ENCODE measurements at regions not wholly inside any gene's neighbourhood (a gene's known extent, or its start where the extent isn't known, plus 50 kb on each side); places are given as distances from the start of the nearest gene placed in this dataset.

DNA sequence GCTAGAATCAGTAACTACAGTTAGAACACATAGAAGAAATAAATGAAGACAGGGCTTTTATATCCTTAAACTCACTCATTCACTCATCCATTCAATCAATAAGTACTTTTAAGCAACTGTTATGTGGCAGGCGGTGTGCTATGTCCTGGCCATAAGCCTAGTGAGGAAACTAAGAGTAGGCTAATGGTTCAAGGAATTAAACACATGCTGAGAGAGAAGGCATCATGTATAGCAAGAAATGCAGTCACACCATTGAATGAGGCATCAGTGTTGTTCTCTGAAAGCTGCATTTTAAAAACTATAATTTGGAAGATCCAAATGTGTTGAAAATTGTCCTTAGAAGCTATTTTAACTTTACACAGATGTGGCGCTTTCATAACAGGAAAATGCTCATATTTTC, 86.5 kb upstream of the DTNA start (continued):
- TF ChIP-seq, protein P1, sequence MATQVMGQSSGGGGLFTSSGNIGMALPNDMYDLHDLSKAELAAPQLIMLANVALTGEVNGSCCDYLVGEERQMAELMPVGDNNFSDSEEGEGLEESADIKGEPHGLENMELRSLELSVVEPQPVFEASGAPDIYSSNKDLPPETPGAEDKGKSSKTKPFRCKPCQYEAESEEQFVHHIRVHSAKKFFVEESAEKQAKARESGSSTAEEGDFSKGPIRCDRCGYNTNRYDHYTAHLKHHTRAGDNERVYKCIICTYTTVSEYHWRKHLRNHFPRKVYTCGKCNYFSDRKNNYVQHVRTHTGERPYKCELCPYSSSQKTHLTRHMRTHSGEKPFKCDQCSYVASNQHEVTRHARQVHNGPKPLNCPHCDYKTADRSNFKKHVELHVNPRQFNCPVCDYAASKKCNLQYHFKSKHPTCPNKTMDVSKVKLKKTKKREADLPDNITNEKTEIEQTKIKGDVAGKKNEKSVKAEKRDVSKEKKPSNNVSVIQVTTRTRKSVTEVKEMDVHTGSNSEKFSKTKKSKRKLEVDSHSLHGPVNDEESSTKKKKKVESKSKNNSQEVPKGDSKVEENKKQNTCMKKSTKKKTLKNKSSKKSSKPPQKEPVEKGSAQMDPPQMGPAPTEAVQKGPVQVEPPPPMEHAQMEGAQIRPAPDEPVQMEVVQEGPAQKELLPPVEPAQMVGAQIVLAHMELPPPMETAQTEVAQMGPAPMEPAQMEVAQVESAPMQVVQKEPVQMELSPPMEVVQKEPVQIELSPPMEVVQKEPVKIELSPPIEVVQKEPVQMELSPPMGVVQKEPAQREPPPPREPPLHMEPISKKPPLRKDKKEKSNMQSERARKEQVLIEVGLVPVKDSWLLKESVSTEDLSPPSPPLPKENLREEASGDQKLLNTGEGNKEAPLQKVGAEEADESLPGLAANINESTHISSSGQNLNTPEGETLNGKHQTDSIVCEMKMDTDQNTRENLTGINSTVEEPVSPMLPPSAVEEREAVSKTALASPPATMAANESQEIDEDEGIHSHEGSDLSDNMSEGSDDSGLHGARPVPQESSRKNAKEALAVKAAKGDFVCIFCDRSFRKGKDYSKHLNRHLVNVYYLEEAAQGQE (IDR thresholded peaks at IDR 0.05; ENCODE audit: unreplicated experiment) = no peak
- TF ChIP-seq, protein P2, sequence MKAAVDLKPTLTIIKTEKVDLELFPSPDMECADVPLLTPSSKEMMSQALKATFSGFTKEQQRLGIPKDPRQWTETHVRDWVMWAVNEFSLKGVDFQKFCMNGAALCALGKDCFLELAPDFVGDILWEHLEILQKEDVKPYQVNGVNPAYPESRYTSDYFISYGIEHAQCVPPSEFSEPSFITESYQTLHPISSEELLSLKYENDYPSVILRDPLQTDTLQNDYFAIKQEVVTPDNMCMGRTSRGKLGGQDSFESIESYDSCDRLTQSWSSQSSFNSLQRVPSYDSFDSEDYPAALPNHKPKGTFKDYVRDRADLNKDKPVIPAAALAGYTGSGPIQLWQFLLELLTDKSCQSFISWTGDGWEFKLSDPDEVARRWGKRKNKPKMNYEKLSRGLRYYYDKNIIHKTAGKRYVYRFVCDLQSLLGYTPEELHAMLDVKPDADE (IDR thresholded peaks at IDR 0.05) = no peak
- no peak for TF ChIP-seq ZNF114 (CRISPR knock-in tag; IDR thresholded peaks at IDR 0.05)

DNA sequence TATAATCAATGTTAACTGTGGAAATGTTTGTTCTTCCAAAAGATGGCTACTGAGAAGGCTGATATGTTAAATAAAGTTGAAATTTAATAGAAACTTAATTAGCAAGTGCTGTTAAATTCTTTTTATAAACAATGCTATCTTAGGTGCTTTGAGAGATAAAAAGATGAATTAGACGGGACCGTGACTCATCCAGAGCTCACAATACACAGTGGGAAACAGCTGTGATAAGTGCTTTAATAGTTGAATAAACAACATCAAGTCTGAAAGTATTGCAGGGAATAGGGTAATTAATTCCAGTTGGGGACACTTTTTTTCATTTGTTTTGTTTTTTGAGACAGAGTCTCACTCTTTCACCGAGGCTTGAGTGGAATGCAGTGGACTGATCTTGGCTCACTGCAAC, 85.5 kb upstream of the DTNA start:
- peaks cover 10% of the 10 kb centered on the region for H3K9me3 Mint-ChIP-seq
- H3K4me3 ChIP-seq = no peak overlapping the region
- H3K79me2 ChIP-seq (replicated peaks; ENCODE audit: insufficient read depth) = no peaks in the 10 kb centered on the region
- H3K4me1 Mint-ChIP-seq = no peaks in the 10 kb centered on the region
- H3K9me2 ChIP-seq (ENCODE audit: insufficient read depth) = no peaks in the 10 kb centered on the region; the same call in 1 of the 2 replicates
- H3F3A ChIP-seq (replicated peaks; ENCODE audit: low read depth) = no peaks in the 10 kb centered on the region
- no peak for ATAC-seq
- H3K27me3 Mint-ChIP-seq (ENCODE audit: insufficient read depth, low read depth, poor library complexity) = no peaks in the 10 kb centered on the region
- H3K4me2 ChIP-seq = no peak overlapping the region
- DNase-seq (ENCODE audit: low spot score) = no peak
- no peak overlapping the region for H3K27ac Mint-ChIP-seq
- H3K36me3 ChIP-seq (ENCODE audit: insufficient read depth) = no peaks in the 10 kb centered on the region
- no peaks in the 10 kb centered on the region for H3K4me1 ChIP-seq (ENCODE audit: insufficient read depth)
- no peak overlapping the region for H2AFZ ChIP-seq
- TF ChIP-seq, protein P3, sequence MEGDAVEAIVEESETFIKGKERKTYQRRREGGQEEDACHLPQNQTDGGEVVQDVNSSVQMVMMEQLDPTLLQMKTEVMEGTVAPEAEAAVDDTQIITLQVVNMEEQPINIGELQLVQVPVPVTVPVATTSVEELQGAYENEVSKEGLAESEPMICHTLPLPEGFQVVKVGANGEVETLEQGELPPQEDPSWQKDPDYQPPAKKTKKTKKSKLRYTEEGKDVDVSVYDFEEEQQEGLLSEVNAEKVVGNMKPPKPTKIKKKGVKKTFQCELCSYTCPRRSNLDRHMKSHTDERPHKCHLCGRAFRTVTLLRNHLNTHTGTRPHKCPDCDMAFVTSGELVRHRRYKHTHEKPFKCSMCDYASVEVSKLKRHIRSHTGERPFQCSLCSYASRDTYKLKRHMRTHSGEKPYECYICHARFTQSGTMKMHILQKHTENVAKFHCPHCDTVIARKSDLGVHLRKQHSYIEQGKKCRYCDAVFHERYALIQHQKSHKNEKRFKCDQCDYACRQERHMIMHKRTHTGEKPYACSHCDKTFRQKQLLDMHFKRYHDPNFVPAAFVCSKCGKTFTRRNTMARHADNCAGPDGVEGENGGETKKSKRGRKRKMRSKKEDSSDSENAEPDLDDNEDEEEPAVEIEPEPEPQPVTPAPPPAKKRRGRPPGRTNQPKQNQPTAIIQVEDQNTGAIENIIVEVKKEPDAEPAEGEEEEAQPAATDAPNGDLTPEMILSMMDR (conservative IDR thresholded peaks at IDR 0.05; ENCODE audit: low read depth in 2 of 2) = no peak
- TF ChIP-seq EZH2 (IDR thresholded peaks at IDR 0.05; ENCODE audit: low read depth, unreplicated experiment) (no peak), JUNB (IDR thresholded peaks at IDR 0.05; ENCODE audit: unreplicated experiment) (no peak), CREB1 (CRISPR knock-in tag; IDR thresholded peaks at IDR 0.05; ENCODE audit: low read depth) (no peak), EZH2phosphoT487 (IDR thresholded peaks at IDR 0.05; ENCODE audit: unreplicated experiment) (no peak), STAT1 (IDR thresholded peaks at IDR 0.05; ENCODE audit: unreplicated experiment) (no peak), POLR2AphosphoS5 (IDR thresholded peaks at IDR 0.05; ENCODE audit: low read depth) (no peak), ZNF114 (CRISPR knock-in tag; IDR thresholded peaks at IDR 0.05) (no peak)
- TF ChIP-seq, protein P4, sequence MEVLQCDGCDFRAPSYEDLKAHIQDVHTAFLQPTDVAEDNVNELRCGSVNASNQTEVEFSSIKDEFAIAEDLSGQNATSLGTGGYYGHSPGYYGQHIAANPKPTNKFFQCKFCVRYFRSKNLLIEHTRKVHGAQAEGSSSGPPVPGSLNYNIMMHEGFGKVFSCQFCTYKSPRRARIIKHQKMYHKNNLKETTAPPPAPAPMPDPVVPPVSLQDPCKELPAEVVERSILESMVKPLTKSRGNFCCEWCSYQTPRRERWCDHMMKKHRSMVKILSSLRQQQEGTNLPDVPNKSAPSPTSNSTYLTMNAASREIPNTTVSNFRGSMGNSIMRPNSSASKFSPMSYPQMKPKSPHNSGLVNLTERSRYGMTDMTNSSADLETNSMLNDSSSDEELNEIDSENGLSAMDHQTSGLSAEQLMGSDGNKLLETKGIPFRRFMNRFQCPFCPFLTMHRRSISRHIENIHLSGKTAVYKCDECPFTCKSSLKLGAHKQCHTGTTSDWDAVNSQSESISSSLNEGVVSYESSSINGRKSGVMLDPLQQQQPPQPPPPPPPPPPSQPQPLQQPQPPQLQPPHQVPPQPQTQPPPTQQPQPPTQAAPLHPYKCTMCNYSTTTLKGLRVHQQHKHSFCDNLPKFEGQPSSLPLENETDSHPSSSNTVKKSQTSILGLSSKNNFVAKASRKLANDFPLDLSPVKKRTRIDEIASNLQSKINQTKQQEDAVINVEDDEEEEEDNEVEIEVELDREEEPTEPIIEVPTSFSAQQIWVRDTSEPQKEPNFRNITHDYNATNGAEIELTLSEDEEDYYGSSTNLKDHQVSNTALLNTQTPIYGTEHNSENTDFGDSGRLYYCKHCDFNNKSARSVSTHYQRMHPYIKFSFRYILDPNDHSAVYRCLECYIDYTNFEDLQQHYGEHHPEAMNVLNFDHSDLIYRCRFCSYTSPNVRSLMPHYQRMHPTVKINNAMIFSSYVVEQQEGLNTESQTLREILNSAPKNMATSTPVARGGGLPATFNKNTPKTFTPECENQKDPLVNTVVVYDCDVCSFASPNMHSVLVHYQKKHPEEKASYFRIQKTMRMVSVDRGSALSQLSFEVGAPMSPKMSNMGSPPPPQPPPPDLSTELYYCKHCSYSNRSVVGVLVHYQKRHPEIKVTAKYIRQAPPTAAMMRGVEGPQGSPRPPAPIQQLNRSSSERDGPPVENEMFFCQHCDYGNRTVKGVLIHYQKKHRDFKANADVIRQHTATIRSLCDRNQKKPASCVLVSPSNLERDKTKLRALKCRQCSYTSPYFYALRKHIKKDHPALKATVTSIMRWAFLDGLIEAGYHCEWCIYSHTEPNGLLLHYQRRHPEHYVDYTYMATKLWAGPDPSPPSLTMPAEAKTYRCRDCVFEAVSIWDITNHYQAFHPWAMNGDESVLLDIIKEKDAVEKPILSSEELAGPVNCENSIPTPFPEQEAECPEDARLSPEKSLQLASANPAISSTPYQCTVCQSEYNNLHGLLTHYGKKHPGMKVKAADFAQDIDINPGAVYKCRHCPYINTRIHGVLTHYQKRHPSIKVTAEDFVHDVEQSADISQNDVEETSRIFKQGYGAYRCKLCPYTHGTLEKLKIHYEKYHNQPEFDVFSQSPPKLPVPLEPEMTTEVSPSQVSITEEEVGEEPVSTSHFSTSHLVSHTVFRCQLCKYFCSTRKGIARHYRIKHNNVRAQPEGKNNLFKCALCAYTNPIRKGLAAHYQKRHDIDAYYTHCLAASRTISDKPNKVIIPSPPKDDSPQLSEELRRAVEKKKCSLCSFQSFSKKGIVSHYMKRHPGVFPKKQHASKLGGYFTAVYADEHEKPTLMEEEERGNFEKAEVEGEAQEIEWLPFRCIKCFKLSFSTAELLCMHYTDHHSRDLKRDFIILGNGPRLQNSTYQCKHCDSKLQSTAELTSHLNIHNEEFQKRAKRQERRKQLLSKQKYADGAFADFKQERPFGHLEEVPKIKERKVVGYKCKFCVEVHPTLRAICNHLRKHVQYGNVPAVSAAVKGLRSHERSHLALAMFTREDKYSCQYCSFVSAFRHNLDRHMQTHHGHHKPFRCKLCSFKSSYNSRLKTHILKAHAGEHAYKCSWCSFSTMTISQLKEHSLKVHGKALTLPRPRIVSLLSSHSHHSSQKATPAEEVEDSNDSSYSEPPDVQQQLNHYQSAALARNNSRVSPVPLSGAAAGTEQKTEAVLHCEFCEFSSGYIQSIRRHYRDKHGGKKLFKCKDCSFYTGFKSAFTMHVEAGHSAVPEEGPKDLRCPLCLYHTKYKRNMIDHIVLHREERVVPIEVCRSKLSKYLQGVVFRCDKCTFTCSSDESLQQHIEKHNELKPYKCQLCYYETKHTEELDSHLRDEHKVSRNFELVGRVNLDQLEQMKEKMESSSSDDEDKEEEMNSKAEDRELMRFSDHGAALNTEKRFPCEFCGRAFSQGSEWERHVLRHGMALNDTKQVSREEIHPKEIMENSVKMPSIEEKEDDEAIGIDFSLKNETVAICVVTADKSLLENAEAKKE (CRISPR knock-in tag; IDR thresholded peaks at IDR 0.05) = no peak
- TF ChIP-seq, protein P2 (IDR thresholded peaks at IDR 0.05) = no peak
- no peaks in the 10 kb centered on the region for H4K20me1 ChIP-seq (replicated peaks; ENCODE audit: insufficient read depth)
- H3K4me3 Mint-ChIP-seq = no peak overlapping the region
- peaks cover 11% of the 10 kb centered on the region for H3K36me3 Mint-ChIP-seq (ENCODE audit: low read depth)
- H3K27ac ChIP-seq (ENCODE audit: low read depth) = no peak overlapping the region
- no peaks in the 10 kb centered on the region for H3K27me3 ChIP-seq (ENCODE audit: insufficient read depth)

Measured in GM23338 (cell line).